ENCODE measurements at regions not wholly inside any gene's neighbourhood (a gene's known extent, or its start where the extent isn't known, plus 50 kb on each side); places are given as distances from the start of the nearest gene placed in this dataset.

- Histone ChIP-seq H4K20me1 (replicated peaks; ENCODE audit: control insufficient read depth, extremely low read depth, insufficient read depth, low read length) (no peaks in the 10 kb centered on the region), H3K4me2 (ENCODE audit: insufficient read depth, low read length) (no peak overlapping the region), H3K9ac (replicated peaks; ENCODE audit: extremely low read depth, insufficient read depth, low read length) (no peak overlapping the region), H2AFZ (ENCODE audit: low read depth, low read length) (no peak overlapping the region), H3K27ac (ENCODE audit: insufficient read depth, low read depth, low read length) (no peak overlapping the region), H3K9me3 (replicated peaks; ENCODE audit: control insufficient read depth, insufficient read depth, low read length) (no peaks in the 10 kb centered on the region), H3K27me3 (ENCODE audit: control insufficient read depth in 2 of 2, insufficient read depth in 2 of 2, low read length in 2 of 2) (no peaks in the 10 kb centered on the region), H3K79me2 (ENCODE audit: control insufficient read depth, insufficient read depth, low read length) (no peaks in the 10 kb centered on the region), H3K36me3 (ENCODE audit: control insufficient read depth in 2 of 2, extremely low read depth in 1 of 2, insufficient read depth in 2 of 2, low read length in 2 of 2) (no peaks in the 10 kb centered on the region), H3K4me1 (ENCODE audit: control insufficient read depth, extremely low read depth, insufficient read depth, low read length) (no peaks in the 10 kb centered on the region), H3K9me1 (replicated peaks; ENCODE audit: control insufficient read depth, extremely low read depth, insufficient read depth, low read length) (no peaks in the 10 kb centered on the region), H3K4me3 (replicated peaks in 1 of 3; ENCODE audit: insufficient read depth in 1 of 3, low read depth in 1 of 3, low read length in 3 of 3) (no peak overlapping the region)
- ChIA-PET POLR2A (no interaction called here), CTCF (interaction anchor here (0.7 kb wide), 1 partner anchor 14 kb away, joined by 3 read pairs; no protein-coding TSS in a partner anchor)
- BruUV-seq (replicated peaks): no TSS peak
- intact Hi-C loops (cut with micrococcal nuclease) (no loop called here), dilution Hi-C loops (cut with MboI; ENCODE audit: extremely low pct_ligation_motif_present, low sequenced_read_pairs) (no loop called here)
- no peak for DNase-seq (ENCODE audit: low read depth, low spot score)
- no peak for TF ChIP-seq CTCF (IDR thresholded peaks at IDR 0.05; ENCODE audit: extremely low read depth in 1 of 2, insufficient read depth in 1 of 2, low read depth in 1 of 2, low read length in 2 of 2)
- no peak for TF ChIP-seq POLR2A (IDR thresholded peaks at IDR 0.05; ENCODE audit: low read depth, low read length)
- no peak for TF ChIP-seq MYC (IDR thresholded peaks at IDR 0.05; ENCODE audit: low read depth, low read length)
- no peak for TF ChIP-seq FOS (IDR thresholded peaks at IDR 0.05; ENCODE audit: borderline replicate concordance, insufficient read depth, low read length)
- no peak for TF ChIP-seq MAX (IDR thresholded peaks at IDR 0.05; ENCODE audit: insufficient read depth, insufficient read length)
- TF ChIP-seq EZH2 (IDR thresholded peaks at IDR 0.05; ENCODE audit: borderline replicate concordance, low read depth, low read length, severe bottlenecking): no peak
- TF ChIP-seq JUN (IDR thresholded peaks at IDR 0.05; ENCODE audit: borderline replicate concordance, insufficient read depth, insufficient read length, low read depth): no peak
- no peak for TF ChIP-seq POLR2AphosphoS5 (IDR thresholded peaks at IDR 0.05; ENCODE audit: insufficient read depth, low read depth, low read length)
- TF ChIP-seq GATA2 (IDR thresholded peaks at IDR 0.05; ENCODE audit: insufficient read depth, insufficient read length, low read depth, low read length): no peak
- no peak for FAIRE-seq
These were observed 308.6 kb upstream of the GIMD1 start for GRCh38 chr4:106677213-106677612.

Measured in endothelial cell of umbilical vein (primary cell).